Esophagus muscularis mucosa (tissue), 4 donors: ENCODE measurements at regions not wholly inside any gene's neighbourhood (a gene's known extent, or its start where the extent isn't known, plus 50 kb on each side); places are given as distances from the start of the nearest gene placed in this dataset.
"Not testable (repeated sequence)": the region's sequence is repeated elsewhere in the genome, so short reads cannot be mapped to it uniquely, and the experiment has no call there.

Experiments
- DNase-seq: peaks from one replicate; pipeline ENCODE4 v3.0.0-alpha.2; 2017; ENCODE audit errors: extremely low spot score
- H3K27ac ChIP-seq, 4 donors: fragments of 200-600 bp; sonication (generic); replicated peaks in 1 of 4; 1 replicate in 3 of 4; 2 replicates in 1 of 4; pipeline ENCODE4 v1.5.1; 2016 to 2019; ENCODE audit warnings: mild to moderate bottlenecking in 1 of 4
- H3K27me3 ChIP-seq, 4 donors: fragments of 200-600 bp; sonication (generic); one replicate each; pipeline versions ENCODE4 v1.5.1 to v1.6.0; 2016 to 2019
- H3K36me3 ChIP-seq, 4 donors: fragments of 200-600 bp; sonication (generic); one replicate each; pipeline ENCODE4 v1.5.1; 2016 to 2019
- H3K4me1 ChIP-seq, 4 donors: fragments of 200-600 bp; sonication (generic); one replicate each; pipeline ENCODE4 v1.5.1; 2016 to 2019
- H3K4me3 ChIP-seq, 4 donors: fragments of 200-600 bp; sonication (generic); 1 replicate in 2 of 4; 2 replicates in 2 of 4; pipeline ENCODE4 v1.5.1; 2016 to 2019; ENCODE audit warnings: mild to moderate bottlenecking in 4 of 4, moderate library complexity in 1 of 4
- H3K9me3 ChIP-seq, 4 donors: fragments of 200-600 bp; sonication (generic); 1 replicate in 3 of 4; 2 replicates in 1 of 4; pipeline ENCODE4 v1.5.1; 2016 to 2019
- CTCF ChIP-seq, 3 experiments: fragments of 200-600 bp in 2 of 3; fragments of 450-650 bp in 1 of 3; sonication (generic) in 2 of 3; IDR thresholded peaks; one replicate each; pipeline ENCODE4 v1.5.1; 2017 to 2019; ENCODE audit warnings: antibody characterized with exemption in 3 of 3, mild to moderate bottlenecking in 2 of 3, moderate library complexity in 1 of 3
- EP300 ChIP-seq: sonication (generic); formaldehyde crosslinking; IDR thresholded peaks from one replicate; pipeline ENCODE4 v1.6.1; 2017; ENCODE audit warnings: antibody characterized with exemption
- POLR2A ChIP-seq: fragments of 450-650 bp; IDR thresholded peaks from one replicate; pipeline ENCODE4 v1.6.1; 2017; ENCODE audit warnings: antibody characterized with exemption, moderate library complexity, mild to moderate bottlenecking, low read depth
- POLR2AphosphoS5 ChIP-seq, 2 donors: sonication (generic); formaldehyde crosslinking; IDR thresholded peaks; one replicate each; pipeline ENCODE4 v1.6.1; 2017; ENCODE audit warnings: antibody characterized with exemption in 2 of 2
- WGBS: methylation state at CpG from one replicate; pipeline ENCODE4 v1.1.5; 2018; 5-methylcytosine and 5-hydroxymethylcytosine counted together
- intact Hi-C: fragments of 100-400 bp; cut with DNase I; formaldehyde crosslinking; loops from one replicate; pipeline ENCODE4 v1.15.1; 2023

DNA sequence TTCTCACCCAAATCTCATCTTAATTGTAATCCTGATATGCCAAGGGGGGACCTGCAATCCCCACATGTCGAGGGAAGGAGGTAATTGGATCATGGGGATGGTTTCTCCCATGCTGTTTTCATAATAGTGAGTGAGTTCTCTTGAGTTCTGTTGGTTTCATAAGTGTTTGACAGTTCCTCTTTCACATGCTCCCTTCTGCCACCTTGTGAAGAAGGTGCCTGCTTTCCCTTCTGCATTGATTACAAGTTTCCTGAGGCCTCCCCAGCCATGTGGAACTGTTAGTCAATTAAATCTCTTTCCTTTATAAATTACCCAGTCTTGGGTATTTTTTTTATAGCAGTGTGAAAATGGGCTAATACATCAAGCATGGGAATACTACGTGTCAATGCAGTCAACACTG, 925.0 kb upstream of the MAN1A1 start:
- Histone ChIP-seq H3K9me3 (peaks cover 0 to 4% (median 0%) of the 10 kb centered on the region in 4 donors), H3K27me3 (no peaks in the 10 kb centered on the region), H3K27ac (no peak overlapping the region), H3K36me3 (no peaks in the 10 kb centered on the region), H3K4me3 (no peak overlapping the region), H3K4me1 (no peaks in the 10 kb centered on the region)
- WGBS = 67% methylated on average over 2 of the region's 2 CpGs
- intact Hi-C loops = no loop called here
- no peak for DNase-seq
- no peak for TF ChIP-seq CTCF (IDR thresholded peaks at IDR 0.05)
- TF ChIP-seq EP300 = no peak
- no peak for TF ChIP-seq POLR2A
- no peak for TF ChIP-seq POLR2AphosphoS5 (IDR thresholded peaks at IDR 0.05)

- Histone ChIP-seq H3K4me3 (no peak overlapping the region), H3K9me3 (peaks cover 0 to 4% (median 0%) of the 10 kb centered on the region in 4 donors), H3K27me3 (no peaks in the 10 kb centered on the region), H3K27ac (no peak overlapping the region), H3K36me3 (no peaks in the 10 kb centered on the region), H3K4me1 (no peaks in the 10 kb centered on the region)
- WGBS = 61% methylated on average over 3 of the region's 3 CpGs
- no peak for TF ChIP-seq CTCF (IDR thresholded peaks at IDR 0.05)
- TF ChIP-seq POLR2AphosphoS5 (IDR thresholded peaks at IDR 0.05) = no peak
- TF ChIP-seq POLR2A = no peak
- no peak for TF ChIP-seq EP300
- no peak for DNase-seq
- intact Hi-C loops = no loop called here
Measured at GRCh38 chr6:120273411-120273810, 923.9 kb upstream of the MAN1A1 start.

- H3K4me1 ChIP-seq = no peaks in the 10 kb centered on the region
- no peaks in the 10 kb centered on the region for H3K27me3 ChIP-seq
- no peak for DNase-seq
- H3K27ac ChIP-seq = no peak overlapping the region
- no peak for TF ChIP-seq EP300
- TF ChIP-seq CTCF (IDR thresholded peaks at IDR 0.05) = no peak
- no peak for TF ChIP-seq POLR2AphosphoS5 (IDR thresholded peaks at IDR 0.05)
- no peak overlapping the region for H3K4me3 ChIP-seq
- H3K9me3 ChIP-seq = peaks cover 0 to 4% (median 0%) of the 10 kb centered on the region in 4 donors
- intact Hi-C loops = no loop called here
- H3K36me3 ChIP-seq = no peaks in the 10 kb centered on the region
Measured at GRCh38 chr6:120272038-120272437, 922.5 kb upstream of the MAN1A1 start.

DNA sequence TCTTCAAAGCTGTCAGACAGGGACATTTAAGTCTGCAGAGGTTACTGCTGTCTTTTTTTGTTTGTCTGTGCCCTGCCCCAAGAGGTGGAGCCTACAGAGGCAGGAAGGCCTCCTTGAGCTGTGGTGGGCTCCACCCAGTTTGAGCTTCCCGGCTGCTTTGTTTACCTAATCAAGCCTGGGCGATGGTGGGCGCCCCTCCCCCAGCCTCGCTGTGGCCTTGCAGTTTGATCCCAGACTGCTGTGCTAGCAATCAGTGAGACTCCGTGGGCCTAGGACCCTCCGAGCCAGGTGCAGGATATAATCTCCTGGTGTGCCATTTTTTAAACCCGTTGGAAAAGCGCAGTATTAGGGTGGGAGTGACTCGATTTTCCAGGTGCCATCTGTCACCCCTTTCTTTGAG, 918.7 kb upstream of the MAN1A1 start:
- H3K27ac ChIP-seq, H3K9me3 ChIP-seq, H3K4me1 ChIP-seq, DNase-seq, intact Hi-C loops, H3K27me3 ChIP-seq, H3K4me3 ChIP-seq, H3K36me3 ChIP-seq: not testable (repeated sequence)
- WGBS = 100% methylated on average over 2 of the region's 9 CpGs

DNA sequence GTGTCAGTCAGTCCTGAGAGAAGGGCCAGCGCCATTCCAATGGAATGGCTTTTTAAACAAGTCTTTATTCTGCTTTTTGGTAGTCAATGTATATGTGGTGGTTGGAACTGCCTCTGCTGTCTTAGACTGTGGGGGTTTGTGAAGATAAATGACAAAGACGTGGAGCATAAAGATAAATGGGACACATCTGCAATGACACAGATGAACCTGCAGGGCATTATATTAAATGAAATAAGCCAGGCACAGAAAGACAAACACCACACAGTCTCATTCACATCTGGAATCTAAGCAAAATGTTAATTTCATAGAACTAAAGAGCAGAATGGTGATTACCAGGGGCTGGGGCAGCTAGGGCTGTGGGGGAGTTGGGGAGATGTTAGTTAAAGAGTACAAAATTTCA, 912.8 kb upstream of the MAN1A1 start:
- Histone ChIP-seq H3K4me1 (peaks cover 0 to 7% (median 3%) of the 10 kb centered on the region in 4 donors), H3K27me3 (no peaks in the 10 kb centered on the region), H3K9me3 (no peaks in the 10 kb centered on the region), H3K36me3 (no peaks in the 10 kb centered on the region), H3K27ac (no peak overlapping the region), H3K4me3 (no peak overlapping the region)
- no peak for TF ChIP-seq POLR2AphosphoS5 (IDR thresholded peaks at IDR 0.05)
- DNase-seq = no peak
- intact Hi-C loops = no loop called here
- WGBS = 87% methylated on average over 2 of the region's 2 CpGs

DNA sequence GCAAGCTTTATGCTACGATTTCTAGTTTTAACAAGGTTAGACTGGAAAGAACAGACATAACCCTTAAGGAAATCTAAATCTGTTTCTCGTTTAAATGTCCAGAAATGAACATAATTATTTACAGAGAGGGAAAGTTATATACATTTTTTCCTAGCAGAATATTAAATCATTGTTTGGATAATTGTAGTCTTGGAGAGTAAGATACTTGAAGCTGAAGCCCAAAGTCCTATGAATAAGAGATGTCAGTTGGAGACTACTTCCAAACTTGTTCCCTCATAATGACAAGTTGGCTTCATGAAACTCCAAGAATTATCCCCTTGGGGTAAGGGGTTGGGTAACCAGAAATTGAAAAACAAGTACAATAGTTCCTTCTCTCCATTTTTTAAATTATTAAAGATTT, 911.1 kb upstream of the MAN1A1 start:
- 42% methylated on average over 2 of the region's 2 CpGs for WGBS
- no peak for DNase-seq
- Histone ChIP-seq H3K9me3 (no peaks in the 10 kb centered on the region), H3K36me3 (no peaks in the 10 kb centered on the region), H3K27ac (no peak overlapping the region), H3K4me1 (peaks cover 0 to 7% (median 3%) of the 10 kb centered on the region in 4 donors), H3K4me3 (no peak overlapping the region), H3K27me3 (no peaks in the 10 kb centered on the region)
- intact Hi-C loops = no loop called here
- TF ChIP-seq CTCF (IDR thresholded peaks at IDR 0.05) (no peak), EP300 (no peak), POLR2AphosphoS5 (IDR thresholded peaks at IDR 0.05) (no peak), POLR2A (no peak)
